GM21447 (cell line): ENCODE measurements at regions not wholly inside any gene's neighbourhood (a gene's known extent, or its start where the extent isn't known, plus 50 kb on each side); places are given as distances from the start of the nearest gene placed in this dataset.
"Not testable (repeated sequence)": the region's sequence is repeated elsewhere in the genome, so short reads cannot be mapped to it uniquely, and the experiment has no call there.

Source experiments
- ATAC-seq: cut with Tn5 transposase; IDR thresholded peaks from one replicate; pipeline ENCODE4 v1.9.1; 2021; ENCODE audit not compliant: unreplicated experiment

GRCh38 chr5:106853266-106853665, 817.5 kb downstream of the EFNA5 start:
- no peak for ATAC-seq

- ATAC-seq = no peak
Measured at GRCh38 chr5:106849266-106849665, 821.5 kb downstream of the EFNA5 start.

- ATAC-seq = no peak
Measured at GRCh38 chr5:106843812-106844416, 826.8 kb downstream of the EFNA5 start.

- ATAC-seq = no peak
Measured at GRCh38 chr5:106833517-106833916, 837.2 kb downstream of the EFNA5 start.

GRCh38 chr5:106827061-106827460, 843.7 kb downstream of the EFNA5 start:
- no peak for ATAC-seq

GRCh38 chr5:106825374-106825773, 845.4 kb downstream of the EFNA5 start:
- ATAC-seq = no peak

GRCh38 chr5:106822851-106823250, 847.9 kb downstream of the EFNA5 start:
- ATAC-seq = no peak

- ATAC-seq = no peak
Measured at GRCh38 chr5:106818552-106818951, 852.2 kb downstream of the EFNA5 start.

- ATAC-seq = no peak
Measured at GRCh38 chr5:106814961-106815360, 855.8 kb downstream of the EFNA5 start.

GRCh38 chr5:106801554-106801953, 869.2 kb downstream of the EFNA5 start:
- no peak for ATAC-seq

- no peak for ATAC-seq
Measured at GRCh38 chr5:106797996-106798395, 872.7 kb downstream of the EFNA5 start.

- ATAC-seq = no peak
Measured at GRCh38 chr5:106796081-106796480, 874.7 kb downstream of the EFNA5 start.

GRCh38 chr5:106784846-106785245, 885.9 kb downstream of the EFNA5 start:
- ATAC-seq = no peak

- ATAC-seq = no peak
Measured at GRCh38 chr5:106780355-106780754, 890.4 kb downstream of the EFNA5 start.

- ATAC-seq = not testable (repeated sequence)
Measured at GRCh38 chr5:106776515-106776914, 894.2 kb downstream of the EFNA5 start.

GRCh38 chr5:106768392-106768791, 902.3 kb downstream of the EFNA5 start:
- no peak for ATAC-seq

GRCh38 chr5:106766916-106767315, 903.8 kb downstream of the EFNA5 start:
- no peak for ATAC-seq

- no peak for ATAC-seq
Measured at GRCh38 chr5:106759581-106759980, 911.2 kb downstream of the EFNA5 start.

GRCh38 chr5:106759152-106759551, 911.6 kb downstream of the EFNA5 start:
- no peak for ATAC-seq

GRCh38 chr5:106757672-106758071, 913.1 kb downstream of the EFNA5 start:
- ATAC-seq = no peak

GRCh38 chr5:106755789-106756188, 914.9 kb downstream of the EFNA5 start:
- ATAC-seq = no peak

- ATAC-seq = no peak
Measured at GRCh38 chr5:106755066-106755465, 915.7 kb downstream of the EFNA5 start.

- ATAC-seq = no peak
Measured at GRCh38 chr5:106749826-106750225, 920.9 kb downstream of the EFNA5 start.
